RWPE1 (cell line): ENCODE measurements at regions not wholly inside any gene's neighbourhood (a gene's known extent, or its start where the extent isn't known, plus 50 kb on each side); places are given as distances from the start of the nearest gene placed in this dataset.

ENCODE experiments used
- CTCF ChIA-PET: fragments of 350-600 bp; sonication (Branson Sonifier 250); formaldehyde crosslinking; extraction: SDS; loops from one replicate; lab custom pipeline; 2021; lab: Yijun Ruan, JAX
- POLR2A ChIA-PET: fragments of 400-600 bp; formaldehyde crosslinking; extraction: SDS; loops from one replicate; lab custom pipeline; 2020; ENCODE audit warnings: antibody characterized with exemption; ENCODE audit not compliant: low non-redundant PET; lab: Yijun Ruan, JAX
- DNase-seq: peaks from one replicate; pipeline ENCODE4 v3.0.0; 2012; ENCODE audit warnings: low spot score
- H3K27ac ChIP-seq: fragments of 450-650 bp; 2 replicates; pipeline ENCODE4 v1.5.1; 2017
- TF ChIP-seq, protein P1 (sequence below): fragments of 450-650 bp; conservative IDR thresholded peaks from 2 replicates; pipeline ENCODE4 v1.5.1; 2017; ENCODE audit warnings: low read depth, mild to moderate bottlenecking

DNA sequence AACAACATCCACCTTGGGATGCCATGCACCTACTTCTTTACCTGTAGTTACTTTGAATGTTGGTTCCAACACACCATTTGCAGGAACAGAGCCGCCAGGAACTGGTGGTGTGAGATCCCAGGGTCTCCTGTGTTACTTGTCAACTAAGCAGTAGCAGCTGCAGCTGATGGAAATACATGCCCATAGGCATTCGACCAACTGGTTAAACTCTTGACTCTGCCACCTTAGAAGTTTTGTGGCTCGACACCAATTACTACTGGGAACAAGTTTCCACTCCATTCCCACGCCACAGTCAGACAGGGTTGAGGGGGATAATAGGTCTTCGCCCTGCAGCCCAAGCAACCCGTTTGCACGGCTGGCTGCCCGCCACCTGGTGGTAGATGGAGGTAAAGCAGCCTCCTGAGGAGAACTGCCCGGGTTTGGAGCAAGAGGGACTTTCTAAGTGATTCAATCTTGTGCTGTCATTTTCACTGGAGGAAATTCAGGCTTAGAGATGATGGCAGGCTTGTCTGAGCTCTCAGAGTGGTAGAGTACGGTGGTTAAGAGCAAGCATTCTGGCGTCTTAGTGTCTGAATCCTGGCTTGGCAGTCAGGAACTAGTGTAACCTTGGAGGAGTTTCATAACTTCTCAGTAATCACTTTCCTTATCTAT, 119.1 kb upstream of the TRIM2 start:
- ChIA-PET POLR2A (no interaction called here), CTCF (interaction anchor here (0.5 to 1.6 kb wide), 17 partner anchors 9 to 1396 kb away, joined by 3 to 10 read pairs (median 3); no protein-coding TSS in a partner anchor)
- no peak overlapping the region for H3K27ac ChIP-seq
- peak; percentile 66 for DNase-seq
- TF ChIP-seq, protein P1, sequence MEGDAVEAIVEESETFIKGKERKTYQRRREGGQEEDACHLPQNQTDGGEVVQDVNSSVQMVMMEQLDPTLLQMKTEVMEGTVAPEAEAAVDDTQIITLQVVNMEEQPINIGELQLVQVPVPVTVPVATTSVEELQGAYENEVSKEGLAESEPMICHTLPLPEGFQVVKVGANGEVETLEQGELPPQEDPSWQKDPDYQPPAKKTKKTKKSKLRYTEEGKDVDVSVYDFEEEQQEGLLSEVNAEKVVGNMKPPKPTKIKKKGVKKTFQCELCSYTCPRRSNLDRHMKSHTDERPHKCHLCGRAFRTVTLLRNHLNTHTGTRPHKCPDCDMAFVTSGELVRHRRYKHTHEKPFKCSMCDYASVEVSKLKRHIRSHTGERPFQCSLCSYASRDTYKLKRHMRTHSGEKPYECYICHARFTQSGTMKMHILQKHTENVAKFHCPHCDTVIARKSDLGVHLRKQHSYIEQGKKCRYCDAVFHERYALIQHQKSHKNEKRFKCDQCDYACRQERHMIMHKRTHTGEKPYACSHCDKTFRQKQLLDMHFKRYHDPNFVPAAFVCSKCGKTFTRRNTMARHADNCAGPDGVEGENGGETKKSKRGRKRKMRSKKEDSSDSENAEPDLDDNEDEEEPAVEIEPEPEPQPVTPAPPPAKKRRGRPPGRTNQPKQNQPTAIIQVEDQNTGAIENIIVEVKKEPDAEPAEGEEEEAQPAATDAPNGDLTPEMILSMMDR: peak; percentile 96

DNA sequence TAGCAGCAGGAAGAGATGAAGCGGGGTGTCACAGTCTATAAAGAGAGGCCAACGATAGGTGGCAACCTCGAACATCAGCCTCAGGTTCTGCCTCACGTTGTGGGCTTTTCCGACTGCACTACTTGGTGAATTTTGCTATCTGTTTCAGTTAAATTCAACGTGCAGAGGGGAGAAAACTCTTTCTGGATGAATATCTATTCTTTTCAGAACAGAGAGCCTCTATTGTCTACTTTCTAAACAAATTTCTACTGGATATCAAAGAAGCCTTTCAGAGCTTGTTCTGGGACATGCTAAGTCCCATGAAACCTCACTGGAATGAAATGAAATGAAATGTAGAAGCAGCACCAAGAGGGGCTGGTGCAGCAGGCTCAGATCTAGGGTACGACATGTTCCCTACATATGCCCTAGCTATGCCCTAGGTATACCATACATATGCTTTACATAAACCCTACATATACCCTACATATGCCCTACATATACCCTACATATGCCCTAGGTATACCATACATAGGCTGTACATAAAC, 116.5 kb upstream of the TRIM2 start:
- no peak for DNase-seq
- TF ChIP-seq, protein P1: no peak
- ChIA-PET CTCF (interaction anchor here (1.1 kb wide), 1 partner anchor 240 kb away, joined by 3 read pairs; no protein-coding TSS in a partner anchor), POLR2A (no interaction called here)
- H3K27ac ChIP-seq: no peak overlapping the region

DNA sequence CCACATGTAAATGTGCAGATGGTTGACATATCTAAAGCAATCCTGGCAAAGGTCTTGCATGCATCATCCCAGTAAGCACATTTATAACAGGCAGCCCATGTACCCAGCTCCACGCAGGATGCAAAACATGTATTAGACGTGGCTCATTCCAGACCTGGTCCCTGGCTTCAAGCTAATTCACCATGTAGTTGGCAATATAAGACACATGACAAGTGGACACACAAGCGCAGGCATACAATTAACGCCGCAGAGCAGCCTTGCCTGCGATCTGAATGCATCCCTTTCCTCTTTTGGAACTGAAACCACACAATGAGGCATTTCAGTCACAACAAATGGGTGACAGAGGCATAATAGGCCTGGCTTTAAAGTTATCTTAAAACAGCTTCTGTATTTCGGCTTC, 114.5 kb upstream of the TRIM2 start:
- DNase-seq: no peak
- no peak overlapping the region for H3K27ac ChIP-seq
- CTCF ChIA-PET: interaction anchor here (1.0 kb wide), 1 partner anchor 9 kb away, joined by 4 read pairs; no protein-coding TSS in a partner anchor
- TF ChIP-seq, protein P1: no peak
- POLR2A ChIA-PET: no interaction called here

DNA sequence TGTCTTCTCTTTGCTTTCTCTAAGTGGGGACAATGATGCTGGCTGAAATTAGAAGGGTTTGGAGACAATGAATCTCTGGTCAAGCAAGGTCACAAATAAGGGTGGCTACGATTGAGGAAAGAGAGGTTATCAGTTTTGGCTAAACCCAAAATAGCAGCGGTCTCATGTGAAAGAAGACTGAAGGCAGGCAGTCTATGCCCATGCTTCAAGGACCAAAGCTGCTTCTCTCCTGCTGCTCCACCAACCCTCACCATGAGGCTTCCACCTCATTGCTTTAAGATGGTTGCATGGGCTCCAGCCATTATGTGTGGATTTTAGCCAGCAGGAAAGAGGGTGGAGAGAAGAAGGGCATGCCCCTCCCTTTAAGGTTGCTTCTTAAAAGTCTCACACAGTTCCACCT, 114.1 kb upstream of the TRIM2 start:
- CTCF ChIA-PET: no interaction called here

DNA sequence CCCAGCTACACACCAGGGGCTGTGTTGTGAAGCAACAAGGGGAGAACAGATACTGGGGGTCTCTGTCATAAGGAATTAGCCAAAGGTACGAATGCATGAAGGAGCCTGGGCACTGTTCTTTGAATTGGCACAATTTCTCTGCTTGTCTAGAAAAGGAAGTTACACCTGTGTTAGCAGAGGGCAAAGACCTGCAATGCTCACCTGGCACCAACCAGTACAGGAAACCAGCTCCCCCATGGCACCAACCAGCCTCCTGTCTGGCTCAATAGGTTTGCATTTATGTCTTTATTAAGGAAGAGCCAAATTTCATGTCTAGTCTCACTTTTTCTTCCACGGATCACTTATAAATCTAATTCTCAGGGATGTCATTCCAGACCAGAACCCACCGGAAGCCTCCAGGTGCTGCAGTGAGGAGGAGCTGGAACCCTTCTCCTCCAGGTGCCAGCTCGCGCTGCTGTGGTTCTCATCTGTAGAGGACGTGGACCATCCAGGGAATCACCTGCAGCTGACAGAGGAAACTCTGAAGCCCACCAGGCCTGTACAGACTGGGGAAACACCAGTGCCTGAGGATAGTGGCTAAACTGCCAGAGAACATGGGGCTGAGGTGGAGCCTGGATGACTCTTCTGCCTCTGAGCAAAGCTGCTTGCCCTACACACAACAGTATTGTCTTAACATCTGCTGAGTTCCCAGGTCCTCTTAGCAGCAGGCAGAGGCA, 113.4 kb upstream of the TRIM2 start:
- DNase-seq: no peak
- TF ChIP-seq, protein P1: no peak
- ChIA-PET POLR2A (no interaction called here), CTCF (no interaction called here)
- no peak overlapping the region for H3K27ac ChIP-seq

More for the DNA sequence above, 114.1 kb upstream of the TRIM2 start:
- POLR2A ChIA-PET: no interaction called here
- TF ChIP-seq, protein P1: no peak
- no peak for DNase-seq
- H3K27ac ChIP-seq: no peak overlapping the region

DNA sequence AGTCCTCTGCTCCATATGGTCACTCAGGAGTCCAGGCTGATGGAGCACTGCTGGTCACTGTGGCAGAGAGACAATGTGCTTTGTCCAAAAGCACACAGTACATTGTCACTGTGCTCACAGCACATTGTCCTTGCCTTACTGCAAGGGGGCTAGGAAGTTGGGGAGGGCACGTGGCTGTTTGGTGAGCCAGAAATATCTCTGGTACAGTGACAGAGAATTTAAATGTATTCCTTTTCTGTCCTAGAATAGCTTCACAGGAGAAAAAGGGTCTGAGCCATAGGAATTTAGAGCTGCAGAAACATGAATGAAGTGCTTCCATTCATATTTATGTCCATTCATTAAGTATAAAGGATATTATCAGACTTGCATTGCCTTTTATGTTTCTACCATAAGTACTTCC, 110.8 kb upstream of the TRIM2 start:
- TF ChIP-seq, protein P1: no peak
- no peak overlapping the region for H3K27ac ChIP-seq
- ChIA-PET POLR2A (no interaction called here), CTCF (interaction anchor here (1.2 kb wide), 1 partner anchor 8 kb away, joined by 3 read pairs; no protein-coding TSS in a partner anchor)
- DNase-seq: no peak
